ENCODE measurements at regions not wholly inside any gene's neighbourhood (a gene's known extent, or its start where the extent isn't known, plus 50 kb on each side); places are given as distances from the start of the nearest gene placed in this dataset.

- DNase-seq (ENCODE audit: low read depth, low spot score) = no peak
- peaks cover 18% of the 10 kb centered on the region for H3K4me1 Mint-ChIP-seq
- H3K4me3 Mint-ChIP-seq = no peak overlapping the region
- no peak for TF ChIP-seq CTCF (conservative IDR thresholded peaks at IDR 0.05)
- H3K27me3 Mint-ChIP-seq (ENCODE audit: low read depth) = peaks cover 4% of the 10 kb centered on the region
- no peak overlapping the region for H3K27ac Mint-ChIP-seq (ENCODE audit: unreplicated experiment)
- H3K9me3 Mint-ChIP-seq = peaks cover 7% of the 10 kb centered on the region
- H3K36me3 Mint-ChIP-seq (ENCODE audit: low read depth) = no peaks in the 10 kb centered on the region
Measured at GRCh38 chr21:35207322-35207721, 158.2 kb upstream of the RUNX1 start.

GRCh38 chr21:35206141-35207125 is 157.3 kb upstream of the RUNX1 start:
- DNase-seq (ENCODE audit: low read depth, low spot score) = no peak
- H3K9me3 Mint-ChIP-seq = peaks cover 7% of the 10 kb centered on the region
- H3K36me3 Mint-ChIP-seq (ENCODE audit: low read depth) = no peaks in the 10 kb centered on the region
- no peak overlapping the region for H3K27ac Mint-ChIP-seq (ENCODE audit: unreplicated experiment)
- TF ChIP-seq CTCF (conservative IDR thresholded peaks at IDR 0.05) = no peak
- H3K27me3 Mint-ChIP-seq (ENCODE audit: low read depth) = peaks cover 4% of the 10 kb centered on the region
- H3K4me1 Mint-ChIP-seq = peaks cover 18% of the 10 kb centered on the region
- no peak overlapping the region for H3K4me3 Mint-ChIP-seq

GRCh38 chr21:35204850-35205541 is 155.9 kb upstream of the RUNX1 start:
- Mint-ChIP-seq H3K36me3 (ENCODE audit: low read depth) (no peaks in the 10 kb centered on the region), H3K4me1 (peaks cover 18% of the 10 kb centered on the region), H3K4me3 (no peak overlapping the region), H3K27ac (ENCODE audit: unreplicated experiment) (no peak overlapping the region), H3K27me3 (ENCODE audit: low read depth) (peaks cover 4% of the 10 kb centered on the region), H3K9me3 (peaks cover under 1% of the 10 kb centered on the region)
- TF ChIP-seq CTCF (conservative IDR thresholded peaks at IDR 0.05) = no peak
- no peak for DNase-seq (ENCODE audit: low read depth, low spot score)

- Mint-ChIP-seq H3K36me3 (ENCODE audit: low read depth) (no peaks in the 10 kb centered on the region), H3K27me3 (ENCODE audit: low read depth) (peaks cover 4% of the 10 kb centered on the region), H3K9me3 (no peaks in the 10 kb centered on the region), H3K27ac (ENCODE audit: unreplicated experiment) (no peak overlapping the region), H3K4me1 (peaks cover 18% of the 10 kb centered on the region), H3K4me3 (no peak overlapping the region)
- TF ChIP-seq CTCF (conservative IDR thresholded peaks at IDR 0.05) = no peak
- DNase-seq (ENCODE audit: low read depth, low spot score) = no peak
Measured at GRCh38 chr21:35204125-35204524, 155.0 kb upstream of the RUNX1 start.

GRCh38 chr21:35203093-35203977 is 154.2 kb upstream of the RUNX1 start:
- no peaks in the 10 kb centered on the region for H3K36me3 Mint-ChIP-seq (ENCODE audit: low read depth)
- H3K4me3 Mint-ChIP-seq = no peak overlapping the region
- no peak for TF ChIP-seq CTCF (conservative IDR thresholded peaks at IDR 0.05)
- H3K27ac Mint-ChIP-seq (ENCODE audit: unreplicated experiment) = no peak overlapping the region
- no peaks in the 10 kb centered on the region for H3K9me3 Mint-ChIP-seq
- H3K27me3 Mint-ChIP-seq (ENCODE audit: low read depth) = peaks cover 4% of the 10 kb centered on the region
- H3K4me1 Mint-ChIP-seq = peaks cover 18% of the 10 kb centered on the region
- no peak for DNase-seq (ENCODE audit: low read depth, low spot score)
